ENCODE measurements at regions not wholly inside any gene's neighbourhood (a gene's known extent, or its start where the extent isn't known, plus 50 kb on each side); places are given as distances from the start of the nearest gene placed in this dataset.
"Not testable (repeated sequence)": the region's sequence is repeated elsewhere in the genome, so short reads cannot be mapped to it uniquely, and the experiment has no call there.

GRCh38 chr14:37891500-37891899 is 296.1 kb downstream of the TTC6 start:
- DNase-seq (ENCODE audit: low spot score): not testable (repeated sequence)

GRCh38 chr14:37894463-37894862 is 299.0 kb downstream of the TTC6 start:
- DNase-seq (ENCODE audit: low spot score): no peak

DNA sequence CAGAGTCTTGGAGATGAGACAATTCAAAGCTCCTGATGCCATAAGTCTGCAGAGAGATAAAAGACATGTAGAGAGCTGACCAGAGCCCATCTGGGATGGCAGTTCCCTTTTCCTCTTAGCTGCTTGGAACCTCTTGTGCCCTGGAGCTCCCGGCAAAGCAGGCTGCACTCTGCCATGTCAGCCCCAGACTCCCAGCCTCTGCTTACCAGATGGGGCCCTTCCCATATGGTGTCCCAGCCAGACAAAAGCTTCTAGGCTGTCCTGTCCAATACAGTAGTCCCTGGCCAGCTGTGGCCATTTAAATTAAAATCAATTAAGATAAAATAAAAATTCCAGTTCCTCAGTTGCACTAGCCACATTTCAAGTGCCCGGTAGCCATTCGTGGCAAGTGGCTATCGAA is 303.9 kb downstream of the TTC6 start:
- DNase-seq (ENCODE audit: low spot score): no peak

GRCh38 chr14:37900561-37900960 is 305.1 kb downstream of the TTC6 start:
- DNase-seq (ENCODE audit: low spot score): no peak

DNA sequence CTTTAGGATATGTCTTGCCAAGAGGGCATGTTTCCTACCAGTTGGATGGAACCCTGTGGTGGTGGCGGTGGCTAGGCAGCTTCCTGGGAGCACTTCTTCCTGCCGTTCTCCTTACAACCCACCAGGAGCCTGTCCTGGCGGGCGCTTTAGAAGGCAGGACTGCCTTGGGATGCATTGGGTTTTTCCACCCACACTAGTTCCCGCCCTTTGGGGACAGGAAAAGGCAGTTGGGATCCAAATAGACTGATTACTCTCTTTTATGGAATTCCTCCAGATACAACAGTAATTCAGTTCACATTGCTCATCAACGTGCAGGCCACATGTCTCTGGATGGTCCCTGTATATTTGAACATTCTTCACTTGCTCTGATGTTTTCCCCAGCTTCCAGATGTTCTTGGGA is 305.7 kb upstream of the SSTR1 start:
- peak; percentile 49 for DNase-seq (ENCODE audit: low spot score)

DNA sequence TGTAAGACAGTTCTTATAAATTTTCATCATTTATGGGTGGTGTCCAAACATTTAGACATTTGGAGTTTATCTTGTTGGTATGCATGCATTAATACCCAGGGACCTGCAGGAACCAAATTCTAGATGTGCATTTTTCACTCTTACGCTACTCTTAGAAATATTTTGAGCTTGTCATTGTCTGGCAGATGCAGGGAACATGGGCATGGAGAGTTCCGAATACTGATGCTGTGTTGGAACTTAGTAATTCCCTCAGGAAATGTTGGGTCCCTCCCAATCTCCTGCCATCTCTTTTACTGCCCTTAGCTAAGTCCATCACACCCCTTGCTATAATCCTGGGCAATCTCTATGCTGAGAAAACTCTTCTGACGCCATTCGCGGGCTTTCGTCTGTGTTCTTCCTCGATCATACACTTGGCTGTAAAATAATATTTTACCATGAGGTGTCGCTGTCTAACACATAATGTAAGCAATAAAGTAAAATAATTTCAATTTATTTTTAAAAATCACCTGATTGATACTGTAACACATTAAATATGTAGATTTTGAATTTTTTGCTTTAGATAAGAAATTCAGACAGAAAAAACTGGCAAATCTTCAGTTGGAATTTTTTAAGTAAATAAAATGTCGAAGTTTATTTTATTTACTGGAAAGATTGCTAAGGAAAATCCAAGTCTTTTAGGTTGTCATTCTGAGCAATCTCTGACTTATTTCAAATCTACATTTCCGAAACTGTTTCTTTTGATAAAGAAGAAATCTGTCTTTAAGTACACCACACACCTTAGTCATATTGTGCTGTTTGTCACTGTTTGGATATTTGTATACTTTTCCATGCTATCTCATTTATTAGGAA is 304.1 kb upstream of the SSTR1 start:
- DNase-seq (ENCODE audit: low spot score): peak; percentile 35

- DNase-seq (ENCODE audit: low spot score): no peak
Observed at GRCh38 chr14:37924622-37925021, 283.1 kb upstream of the SSTR1 start.

- DNase-seq (ENCODE audit: low spot score): no peak
Observed at GRCh38 chr14:37932008-37932407, 275.7 kb upstream of the SSTR1 start.

- DNase-seq (ENCODE audit: low spot score): no peak
Observed at GRCh38 chr14:37932481-37932880, 275.2 kb upstream of the SSTR1 start.

DNA sequence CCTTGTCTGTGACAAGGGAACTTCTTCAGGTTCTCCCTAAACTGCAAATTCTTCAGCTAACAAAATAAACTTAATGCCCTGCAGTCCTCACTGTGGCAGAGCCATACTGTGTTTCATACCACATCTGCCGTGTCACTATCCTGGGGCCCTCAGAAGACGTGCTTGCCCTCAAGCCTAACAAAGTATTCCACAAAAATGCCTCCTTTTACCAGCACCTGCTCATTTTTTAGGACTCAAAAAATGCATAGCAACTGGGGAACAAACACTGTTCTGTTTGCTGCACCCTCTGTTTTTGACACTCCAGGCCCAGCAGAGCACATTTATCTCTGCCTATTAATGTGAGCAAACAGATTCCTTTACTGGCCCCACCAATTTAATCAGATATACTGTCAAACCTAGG is 270.7 kb upstream of the SSTR1 start:
- DNase-seq (ENCODE audit: low spot score): no peak

GRCh38 chr14:37939442-37940028 is 268.2 kb upstream of the SSTR1 start:
- no peak for DNase-seq (ENCODE audit: low spot score)

DNA sequence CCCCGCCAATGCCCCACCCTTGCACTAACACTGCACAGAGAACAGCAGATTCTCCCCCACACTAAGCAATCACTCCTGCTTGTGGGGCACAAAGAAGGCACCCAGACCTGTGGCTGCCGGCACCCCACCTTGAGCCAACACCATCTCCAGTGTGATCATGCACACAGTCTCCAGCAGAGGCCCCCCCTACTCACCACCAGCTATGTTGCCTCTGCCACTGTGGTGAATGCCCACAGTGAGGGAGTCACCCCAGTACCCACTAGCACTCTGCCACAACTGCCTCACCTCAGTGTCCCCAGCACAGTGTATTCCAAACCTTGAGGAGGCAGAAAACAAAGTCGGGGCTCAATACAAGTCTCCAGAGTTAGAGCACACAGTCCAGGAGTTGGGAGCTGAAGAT is 261.7 kb upstream of the SSTR1 start:
- no peak for DNase-seq (ENCODE audit: low spot score)

- no peak for DNase-seq (ENCODE audit: low spot score)
Observed at GRCh38 chr14:37946819-37947218, 260.9 kb upstream of the SSTR1 start.

- DNase-seq (ENCODE audit: low spot score): no peak
Observed at GRCh38 chr14:37948266-37948665, 259.4 kb upstream of the SSTR1 start.

GRCh38 chr14:37968664-37969240 is 239.0 kb upstream of the SSTR1 start:
- no peak for DNase-seq (ENCODE audit: low spot score)

DNA sequence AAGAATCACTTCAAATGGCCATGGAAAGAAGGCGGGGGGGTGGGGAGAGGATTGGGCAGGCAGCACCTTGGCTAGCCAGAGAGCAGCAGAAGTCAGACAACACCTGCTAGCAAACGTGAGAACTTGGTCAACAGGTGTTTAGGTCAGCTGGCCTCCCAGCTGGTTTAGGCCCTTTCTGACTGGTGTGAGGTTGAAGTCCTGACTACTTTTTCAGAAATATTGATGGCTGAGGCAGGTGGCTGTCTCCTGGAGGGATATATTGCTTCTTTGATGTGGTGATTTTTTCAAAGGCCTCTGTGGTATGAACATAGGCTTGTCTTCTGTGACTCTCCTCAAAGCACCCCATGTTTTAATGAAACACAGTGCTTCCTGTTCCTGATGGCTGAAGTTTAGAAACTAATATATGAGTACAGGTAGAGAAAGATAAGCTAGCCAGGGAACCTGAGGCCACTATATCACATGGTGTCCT is 238.2 kb upstream of the SSTR1 start:
- no peak for DNase-seq (ENCODE audit: low spot score)

DNA sequence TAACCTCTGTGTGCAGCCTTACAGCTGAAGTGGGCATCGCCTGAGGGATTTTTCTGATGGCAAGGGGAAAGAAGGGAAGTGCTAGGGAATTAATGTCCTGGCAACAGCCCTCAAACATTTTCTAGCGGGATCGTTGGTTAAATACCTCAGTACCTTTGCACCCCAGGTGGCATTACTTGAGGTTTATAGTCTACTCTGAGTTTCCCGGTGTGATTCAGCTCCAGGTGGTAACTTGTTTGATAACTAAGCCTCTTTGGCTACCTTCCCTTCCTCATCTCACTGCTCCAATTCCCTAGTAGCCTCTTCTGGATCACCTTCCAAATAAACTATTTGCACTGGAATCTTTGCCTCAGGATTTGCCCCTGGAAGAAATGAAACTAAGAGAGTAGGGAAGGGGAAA is 237.0 kb upstream of the SSTR1 start:
- no peak for DNase-seq (ENCODE audit: low spot score)

GRCh38 chr14:37972941-37973887 is 234.5 kb upstream of the SSTR1 start:
- no peak for DNase-seq (ENCODE audit: low spot score)

DNA sequence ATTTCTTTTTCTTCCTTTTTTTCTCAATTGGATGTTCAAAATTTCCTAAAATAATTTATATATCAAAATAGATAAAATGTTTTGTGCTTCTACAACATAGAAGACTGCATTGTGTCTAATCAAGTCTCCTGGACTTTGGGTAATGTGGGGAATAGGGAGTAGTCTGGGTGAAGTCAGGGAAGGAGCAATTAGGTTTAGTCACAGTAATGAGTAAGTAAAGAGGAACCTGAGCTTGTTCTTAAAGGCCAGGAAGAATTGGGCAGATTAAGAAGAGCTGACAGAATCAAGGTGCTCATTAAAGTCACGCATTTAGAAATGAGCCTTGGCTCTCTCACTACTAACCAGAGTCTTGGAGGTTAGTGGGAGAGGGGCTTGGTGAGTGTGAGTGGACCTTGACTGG is 233.3 kb upstream of the SSTR1 start:
- no peak for DNase-seq (ENCODE audit: low spot score)

DNA sequence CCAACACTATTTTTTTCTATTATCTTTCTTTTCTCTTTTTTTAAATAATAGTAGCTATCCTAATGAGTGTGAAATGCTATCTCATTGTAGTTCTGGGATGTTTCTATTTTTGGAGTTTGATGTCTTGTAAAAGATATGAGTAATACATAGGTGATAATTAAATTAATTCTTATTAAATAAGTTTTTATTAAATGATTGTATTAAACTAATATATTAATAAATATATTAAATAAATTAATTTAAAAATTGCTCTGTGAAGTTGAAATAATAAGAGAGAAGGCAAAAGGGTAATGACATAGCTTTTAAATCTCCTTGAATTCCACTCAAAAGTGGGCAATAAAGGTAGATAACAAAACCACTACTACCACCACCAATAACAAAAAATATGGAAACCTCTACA is 230.2 kb upstream of the SSTR1 start:
- no peak for DNase-seq (ENCODE audit: low spot score)

DNA sequence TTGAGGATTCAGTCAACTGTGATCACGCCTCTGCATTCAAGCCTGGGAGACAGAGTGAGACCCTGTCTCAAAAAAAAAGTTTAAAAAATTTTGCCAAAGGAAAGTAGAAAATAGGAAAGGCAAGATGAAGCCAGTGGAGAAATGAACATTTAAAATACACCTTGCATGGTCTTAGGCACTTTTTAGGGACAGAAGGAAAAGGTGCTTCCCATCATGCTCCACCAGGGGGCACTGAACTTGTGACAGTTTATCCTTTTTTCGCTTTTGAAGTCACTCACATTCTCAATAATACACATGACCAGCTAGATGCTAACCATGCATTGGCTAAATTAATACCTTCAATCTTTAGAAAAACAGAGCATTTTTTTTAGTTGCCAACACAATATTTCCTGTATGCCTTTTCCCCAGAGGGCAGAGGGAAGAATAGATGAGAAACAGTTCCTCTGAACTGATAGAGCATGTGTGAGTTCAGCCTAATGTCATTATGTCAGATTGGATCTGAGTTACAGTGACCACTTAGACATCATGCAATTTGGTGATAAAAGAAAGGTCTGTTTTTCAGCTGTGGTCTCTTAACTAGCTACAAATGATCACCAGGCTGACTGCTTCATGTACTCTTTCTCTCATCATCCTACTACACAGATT is 221.8 kb upstream of the SSTR1 start:
- peak; percentile 12 for DNase-seq (ENCODE audit: low spot score)

- no peak for DNase-seq (ENCODE audit: low spot score)
Observed at GRCh38 chr14:37988472-37988871, 219.2 kb upstream of the SSTR1 start.

All from AG08396 (cell line).